ENCODE measurements at regions not wholly inside any gene's neighbourhood (a gene's known extent, or its start where the extent isn't known, plus 50 kb on each side); places are given as distances from the start of the nearest gene placed in this dataset.
A peak's percentile ranks its signal among the peaks of the same experiment; 100 is the strongest.
"Not testable (repeated sequence)": the region's sequence is repeated elsewhere in the genome, so short reads cannot be mapped to it uniquely, and the experiment has no call there.

DNA sequence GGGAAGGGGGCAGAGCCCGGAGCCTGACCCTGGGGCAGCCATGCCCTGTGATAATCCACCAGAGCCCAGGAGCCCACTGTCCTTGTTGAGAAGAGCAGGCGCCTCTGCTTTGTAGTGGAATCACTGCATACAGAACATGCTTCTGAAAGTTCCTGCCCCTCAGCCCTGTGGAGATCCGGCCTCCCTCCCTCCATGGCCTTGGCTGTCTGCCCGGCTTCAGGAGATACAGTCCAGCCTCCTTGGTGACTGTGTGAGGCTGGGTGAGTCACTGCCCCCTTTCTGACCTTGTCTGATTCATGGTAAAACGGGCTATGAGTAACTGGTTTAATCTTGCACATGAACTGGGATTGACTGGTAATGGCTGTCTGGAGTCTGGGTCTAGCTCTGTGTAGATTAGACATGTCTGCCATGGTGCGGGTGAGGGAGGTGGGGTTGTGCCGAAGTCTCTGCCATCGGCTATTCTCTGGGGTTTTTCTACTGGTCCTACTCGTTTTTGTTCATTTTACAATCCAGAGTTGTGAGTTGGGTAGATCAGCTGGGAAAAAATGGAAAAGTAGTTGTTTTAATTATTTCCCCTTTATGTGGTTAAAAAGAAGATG, 141.2 kb downstream of the NPIPB11 start (continued):
- peak; percentile 94 for TF ChIP-seq FOSL2 (CRISPR knock-in tag; IDR thresholded peaks at IDR 0.05)
- TF ChIP-seq, protein P1, sequence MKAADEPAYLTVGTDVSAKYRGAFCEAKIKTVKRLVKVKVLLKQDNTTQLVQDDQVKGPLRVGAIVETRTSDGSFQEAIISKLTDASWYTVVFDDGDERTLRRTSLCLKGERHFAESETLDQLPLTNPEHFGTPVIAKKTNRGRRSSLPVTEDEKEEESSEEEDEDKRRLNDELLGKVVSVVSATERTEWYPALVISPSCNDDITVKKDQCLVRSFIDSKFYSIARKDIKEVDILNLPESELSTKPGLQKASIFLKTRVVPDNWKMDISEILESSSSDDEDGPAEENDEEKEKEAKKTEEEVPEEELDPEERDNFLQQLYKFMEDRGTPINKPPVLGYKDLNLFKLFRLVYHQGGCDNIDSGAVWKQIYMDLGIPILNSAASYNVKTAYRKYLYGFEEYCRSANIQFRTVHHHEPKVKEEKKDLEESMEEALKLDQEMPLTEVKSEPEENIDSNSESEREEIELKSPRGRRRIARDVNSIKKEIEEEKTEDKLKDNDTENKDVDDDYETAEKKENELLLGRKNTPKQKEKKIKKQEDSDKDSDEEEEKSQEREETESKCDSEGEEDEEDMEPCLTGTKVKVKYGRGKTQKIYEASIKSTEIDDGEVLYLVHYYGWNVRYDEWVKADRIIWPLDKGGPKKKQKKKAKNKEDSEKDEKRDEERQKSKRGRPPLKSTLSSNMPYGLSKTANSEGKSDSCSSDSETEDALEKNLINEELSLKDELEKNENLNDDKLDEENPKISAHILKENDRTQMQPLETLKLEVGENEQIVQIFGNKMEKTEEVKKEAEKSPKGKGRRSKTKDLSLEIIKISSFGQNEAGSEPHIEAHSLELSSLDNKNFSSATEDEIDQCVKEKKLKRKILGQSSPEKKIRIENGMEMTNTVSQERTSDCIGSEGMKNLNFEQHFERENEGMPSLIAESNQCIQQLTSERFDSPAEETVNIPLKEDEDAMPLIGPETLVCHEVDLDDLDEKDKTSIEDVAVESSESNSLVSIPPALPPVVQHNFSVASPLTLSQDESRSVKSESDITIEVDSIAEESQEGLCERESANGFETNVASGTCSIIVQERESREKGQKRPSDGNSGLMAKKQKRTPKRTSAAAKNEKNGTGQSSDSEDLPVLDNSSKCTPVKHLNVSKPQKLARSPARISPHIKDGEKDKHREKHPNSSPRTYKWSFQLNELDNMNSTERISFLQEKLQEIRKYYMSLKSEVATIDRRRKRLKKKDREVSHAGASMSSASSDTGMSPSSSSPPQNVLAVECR (CRISPR knock-in tag; IDR thresholded peaks at IDR 0.05; ENCODE audit: borderline replicate concordance), result peak; percentile 28; the same call in 1 of the 2 replicates
- TF ChIP-seq KLF16 (CRISPR knock-in tag; IDR thresholded peaks at IDR 0.05), result peak in 1 of 2 experiments; percentile 46; a peak in 1 of 4 replicates
- peak; percentile 48; the same call in 1 of the 2 replicates for TF ChIP-seq PHF21A (CRISPR knock-in tag; IDR thresholded peaks at IDR 0.05)
- TF ChIP-seq GFI1 (CRISPR knock-in tag; IDR thresholded peaks at IDR 0.05; ENCODE audit: borderline replicate concordance), result peak; percentile 51; the same call in 1 of the 2 replicates
- peak; percentile 65; the same call in 1 of the 2 replicates for TF ChIP-seq TBX2 (CRISPR knock-in tag; IDR thresholded peaks at IDR 0.05; ENCODE audit: borderline replicate concordance)
- TF ChIP-seq FOXP4 (CRISPR knock-in tag; IDR thresholded peaks at IDR 0.05), result peak; percentile 52; the same call in 1 of the 2 replicates
- peak; percentile 45; the same call in 1 of the 2 replicates for TF ChIP-seq HDAC1 (CRISPR knock-in tag; IDR thresholded peaks at IDR 0.05)
- peak; percentile 70 for TF ChIP-seq IRF2 (CRISPR knock-in tag; IDR thresholded peaks at IDR 0.05)
- TF ChIP-seq ARID5B (CRISPR knock-in tag; IDR thresholded peaks at IDR 0.05), result peak; percentile 86
- not testable (repeated sequence) for TF ChIP-seq FOXP1 (IDR thresholded peaks at IDR 0.05)
- TF ChIP-seq FOXP1 (CRISPR knock-in tag; IDR thresholded peaks at IDR 0.05), result peak; percentile 48
- peak; percentile 52 for TF ChIP-seq BCL6 (CRISPR knock-in tag; IDR thresholded peaks at IDR 0.05)
- peak; percentile 87 for TF ChIP-seq SAP130 (CRISPR knock-in tag; IDR thresholded peaks at IDR 0.05; ENCODE audit: low read depth)
- TF ChIP-seq ZNF501 (CRISPR knock-in tag; IDR thresholded peaks at IDR 0.05), result 0 out of 2 replicates have a peak, but pooled peaks have one; percentile 14
- 0 out of 2 replicates have a peak, but pooled peaks have one; percentile 23 for TF ChIP-seq PITX1 (CRISPR knock-in tag; IDR thresholded peaks at IDR 0.05)
- peak; percentile 48; the same call in 1 of the 2 replicates for TF ChIP-seq POLR2G (IDR thresholded peaks at IDR 0.05; ENCODE audit: low read depth, low read length)
- TF ChIP-seq NR2F6 (IDR thresholded peaks at IDR 0.05), result peak; percentile 28; the same call in 1 of the 2 replicates
- TF ChIP-seq NR2F6 (CRISPR knock-in tag; IDR thresholded peaks at IDR 0.05), result peak; percentile 81
- TF ChIP-seq, protein P2, sequence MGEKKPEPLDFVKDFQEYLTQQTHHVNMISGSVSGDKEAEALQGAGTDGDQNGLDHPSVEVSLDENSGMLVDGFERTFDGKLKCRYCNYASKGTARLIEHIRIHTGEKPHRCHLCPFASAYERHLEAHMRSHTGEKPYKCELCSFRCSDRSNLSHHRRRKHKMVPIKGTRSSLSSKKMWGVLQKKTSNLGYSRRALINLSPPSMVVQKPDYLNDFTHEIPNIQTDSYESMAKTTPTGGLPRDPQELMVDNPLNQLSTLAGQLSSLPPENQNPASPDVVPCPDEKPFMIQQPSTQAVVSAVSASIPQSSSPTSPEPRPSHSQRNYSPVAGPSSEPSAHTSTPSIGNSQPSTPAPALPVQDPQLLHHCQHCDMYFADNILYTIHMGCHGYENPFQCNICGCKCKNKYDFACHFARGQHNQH (CRISPR knock-in tag; IDR thresholded peaks at IDR 0.05), result peak; percentile 49; the same call in 1 of the 2 replicates

Data from HepG2 (cell line).